Brain microvascular endothelial cell (primary cell): ENCODE measurements at regions not wholly inside any gene's neighbourhood (a gene's known extent, or its start where the extent isn't known, plus 50 kb on each side); places are given as distances from the start of the nearest gene placed in this dataset.

ENCODE experiments used
- DNase-seq: peaks from one replicate; pipeline ENCODE4 v3.0.0-alpha.2; 2020
- H3K27ac ChIP-seq: fragments of 250-450 bp; sonication (Bioruptor Pico); 2 replicates; pipeline ENCODE4 v1.5.1; 2020; ENCODE audit warnings: mild to moderate bottlenecking, moderate library complexity
- H3K27me3 ChIP-seq: fragments of 250-450 bp; sonication (Bioruptor Pico); replicated peaks from 2 replicates; pipeline ENCODE4 v1.5.1; 2020; ENCODE audit warnings: mild to moderate bottlenecking
- H3K36me3 ChIP-seq: fragments of 250-450 bp; sonication (Bioruptor Pico); replicated peaks from 2 replicates; pipeline ENCODE4 v1.5.1; 2020; ENCODE audit warnings: mild to moderate bottlenecking
- H3K4me3 ChIP-seq: 2 replicates; pipeline ENCODE4 v1.5.1; 2011; ENCODE audit warnings: low read depth, mild to moderate bottlenecking, control low read depth, low read length, moderate library complexity
- in situ Hi-C: cut with HindIII; loops from 2 replicates; pipeline ENCODE4 v1.10.0; 2017; ENCODE audit warnings: low sequenced_read_pairs, low pct_ligation_motif_present
- TF ChIP-seq, protein P1 (sequence below): IDR thresholded peaks from 2 replicates; pipeline ENCODE4 v1.5.1; 2011; ENCODE audit warnings: low read depth, mild to moderate bottlenecking, moderate library complexity, low read length, control low read depth, inconsistent platforms; ENCODE audit errors: missing control alignments

DNA sequence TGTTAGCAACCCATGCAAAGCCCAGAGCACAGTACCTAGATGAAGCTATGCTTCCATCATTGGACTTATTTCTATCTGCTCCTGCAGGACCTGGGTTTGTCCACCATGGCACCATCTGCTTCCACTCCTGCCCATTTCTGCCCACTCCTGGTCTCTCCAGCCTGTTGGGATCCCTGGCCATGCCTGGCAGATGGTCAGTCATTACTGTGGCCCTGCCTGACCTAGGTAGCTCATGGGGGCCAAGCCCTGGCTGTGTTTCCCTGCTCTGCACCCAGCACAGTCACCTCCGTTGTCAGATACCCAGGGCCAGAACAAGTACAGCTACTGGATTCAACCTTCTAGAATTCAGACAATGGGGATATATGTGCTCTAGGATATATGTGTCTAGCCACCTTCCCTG, 185.8 kb upstream of the TLE3 start:
- TF ChIP-seq, protein P1, sequence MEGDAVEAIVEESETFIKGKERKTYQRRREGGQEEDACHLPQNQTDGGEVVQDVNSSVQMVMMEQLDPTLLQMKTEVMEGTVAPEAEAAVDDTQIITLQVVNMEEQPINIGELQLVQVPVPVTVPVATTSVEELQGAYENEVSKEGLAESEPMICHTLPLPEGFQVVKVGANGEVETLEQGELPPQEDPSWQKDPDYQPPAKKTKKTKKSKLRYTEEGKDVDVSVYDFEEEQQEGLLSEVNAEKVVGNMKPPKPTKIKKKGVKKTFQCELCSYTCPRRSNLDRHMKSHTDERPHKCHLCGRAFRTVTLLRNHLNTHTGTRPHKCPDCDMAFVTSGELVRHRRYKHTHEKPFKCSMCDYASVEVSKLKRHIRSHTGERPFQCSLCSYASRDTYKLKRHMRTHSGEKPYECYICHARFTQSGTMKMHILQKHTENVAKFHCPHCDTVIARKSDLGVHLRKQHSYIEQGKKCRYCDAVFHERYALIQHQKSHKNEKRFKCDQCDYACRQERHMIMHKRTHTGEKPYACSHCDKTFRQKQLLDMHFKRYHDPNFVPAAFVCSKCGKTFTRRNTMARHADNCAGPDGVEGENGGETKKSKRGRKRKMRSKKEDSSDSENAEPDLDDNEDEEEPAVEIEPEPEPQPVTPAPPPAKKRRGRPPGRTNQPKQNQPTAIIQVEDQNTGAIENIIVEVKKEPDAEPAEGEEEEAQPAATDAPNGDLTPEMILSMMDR, result no peak
- no peak for DNase-seq
- in situ Hi-C loops, result no loop called here
- Histone ChIP-seq H3K4me3 (no peak overlapping the region), H3K36me3 (no peaks in the 10 kb centered on the region), H3K27ac (no peak overlapping the region), H3K27me3 (no peaks in the 10 kb centered on the region)

DNA sequence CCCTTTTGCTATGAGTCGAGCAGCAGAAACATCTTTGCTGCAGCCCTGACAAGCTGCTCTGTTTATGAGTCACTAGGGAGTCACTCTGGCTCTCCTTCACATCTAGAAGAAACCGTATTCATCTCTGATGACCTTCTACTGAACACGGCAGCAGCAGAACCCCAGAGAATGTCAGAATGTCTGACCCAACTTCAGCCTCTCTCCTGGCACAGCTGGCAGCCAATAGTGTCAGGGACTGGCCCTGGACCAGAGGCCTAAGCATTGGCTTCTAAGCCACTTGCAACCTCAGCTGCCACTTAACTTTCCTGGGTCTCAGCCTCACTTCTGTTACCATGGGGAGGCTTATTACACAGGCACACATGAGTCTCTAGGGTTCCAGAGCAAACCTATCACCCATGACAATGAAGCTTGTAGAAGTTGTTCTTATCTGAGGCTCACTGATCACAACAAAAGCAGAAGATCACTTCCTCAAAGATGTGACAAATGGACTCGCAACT, 184.1 kb upstream of the TLE3 start:
- Histone ChIP-seq H3K4me3 (no peak overlapping the region), H3K36me3 (no peaks in the 10 kb centered on the region), H3K27me3 (no peaks in the 10 kb centered on the region), H3K27ac (no peak overlapping the region)
- in situ Hi-C loops, result no loop called here
- peak; percentile 62 for DNase-seq
- TF ChIP-seq, protein P1, result no peak

DNA sequence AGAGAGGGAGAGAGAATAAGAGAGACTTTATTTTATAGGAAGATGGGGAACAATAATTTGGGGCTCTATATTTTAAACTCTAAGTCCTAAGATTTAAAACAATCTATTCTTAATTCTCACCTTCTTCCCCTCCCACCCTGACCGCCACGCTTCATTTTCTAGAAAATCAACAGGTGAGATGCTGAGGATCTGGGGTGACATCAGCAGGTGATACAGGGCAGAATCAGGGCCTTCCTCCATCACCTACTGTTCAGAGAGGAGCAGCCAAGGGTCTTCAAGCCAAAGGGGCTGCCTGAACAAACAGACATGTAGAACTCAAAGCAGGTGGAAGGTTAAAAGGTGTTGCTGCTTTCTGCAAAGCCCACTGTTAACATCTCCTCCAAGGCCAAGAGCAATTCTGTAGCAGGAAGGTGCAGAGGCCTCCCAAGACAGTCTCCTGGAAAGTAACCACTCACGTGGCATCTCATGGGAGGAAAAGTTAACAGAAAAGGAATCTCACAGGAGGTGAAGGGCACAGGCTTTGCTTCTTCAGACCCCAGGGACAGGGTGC, 183.6 kb upstream of the TLE3 start:
- in situ Hi-C loops, result no loop called here

DNA sequence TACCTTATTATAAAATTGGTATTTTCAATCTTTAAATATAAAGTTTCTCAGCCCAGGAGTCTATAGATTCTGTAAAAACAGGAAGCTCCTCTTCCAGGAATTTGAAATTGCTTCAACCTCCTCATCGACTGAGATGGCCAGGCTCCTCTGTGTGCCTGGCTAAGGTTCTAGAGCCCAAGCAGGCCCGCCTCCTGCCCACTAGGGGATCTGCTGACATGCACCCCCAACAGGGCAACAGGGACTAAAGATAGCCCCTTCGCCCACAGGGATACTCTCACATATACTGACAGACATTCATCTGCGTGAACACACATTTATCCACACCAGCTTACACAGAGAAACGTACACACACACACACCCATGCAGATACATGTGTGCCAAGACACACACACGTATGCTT, 183.1 kb upstream of the TLE3 start:
- Histone ChIP-seq H3K36me3 (no peaks in the 10 kb centered on the region), H3K4me3 (no peak overlapping the region), H3K27ac (no peak overlapping the region), H3K27me3 (no peaks in the 10 kb centered on the region)
- TF ChIP-seq, protein P1, result no peak
- no peak for DNase-seq
- in situ Hi-C loops, result no loop called here

More for the DNA sequence above, 183.6 kb upstream of the TLE3 start:
- H3K36me3 ChIP-seq, result no peaks in the 10 kb centered on the region
- no peak overlapping the region for H3K4me3 ChIP-seq
- no peak overlapping the region for H3K27ac ChIP-seq
- no peaks in the 10 kb centered on the region for H3K27me3 ChIP-seq
- DNase-seq, result no peak
- TF ChIP-seq, protein P1, result no peak

DNA sequence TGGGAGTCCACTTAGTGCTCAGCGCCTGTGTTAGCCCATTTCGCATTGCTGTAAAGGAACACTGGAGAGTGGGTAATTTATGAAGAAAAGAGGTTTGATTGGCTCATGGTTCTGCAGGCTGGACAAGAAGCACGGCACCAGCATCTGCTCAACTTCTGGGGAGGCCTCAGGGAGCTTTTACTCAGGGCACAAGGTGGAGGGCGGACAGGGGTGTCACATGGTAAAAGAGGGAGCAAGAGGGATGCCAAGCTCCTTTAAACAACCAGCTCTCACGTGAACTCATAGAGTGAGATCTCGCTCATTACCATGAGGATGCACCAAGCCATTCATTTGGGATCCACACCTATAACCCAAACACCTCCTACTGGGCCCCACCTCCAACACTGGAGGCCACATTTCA, 181.4 kb upstream of the TLE3 start:
- TF ChIP-seq, protein P1, result no peak

DNA sequence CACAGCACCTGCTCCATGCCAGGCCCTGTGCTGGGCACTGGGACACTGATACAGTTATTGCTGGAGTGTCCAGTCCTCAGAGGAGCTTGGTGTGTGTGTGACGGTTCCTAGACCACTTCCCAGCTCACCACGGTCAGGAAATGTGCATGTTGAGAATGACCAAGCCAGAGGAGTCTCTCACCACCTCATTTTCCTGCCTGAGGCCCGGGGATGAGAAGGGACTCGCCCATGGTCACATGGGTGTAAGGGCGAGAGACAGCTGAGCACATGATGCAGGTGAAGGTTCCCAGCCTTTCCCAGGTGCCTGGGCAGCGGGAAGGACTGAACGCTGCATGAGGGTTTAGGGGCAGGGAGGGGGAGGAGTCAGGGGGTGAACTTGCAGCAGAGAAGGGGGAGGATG, 180.9 kb upstream of the TLE3 start:
- in situ Hi-C loops, result no loop called here
- H3K27ac ChIP-seq, result no peak overlapping the region
- H3K27me3 ChIP-seq, result no peaks in the 10 kb centered on the region
- H3K4me3 ChIP-seq, result no peak overlapping the region
- TF ChIP-seq, protein P1, result no peak
- no peak for DNase-seq
- no peaks in the 10 kb centered on the region for H3K36me3 ChIP-seq

More for the DNA sequence above, 181.4 kb upstream of the TLE3 start:
- no peak for DNase-seq
- in situ Hi-C loops, result no loop called here
- H3K27me3 ChIP-seq, result no peaks in the 10 kb centered on the region
- no peak overlapping the region for H3K4me3 ChIP-seq
- no peak overlapping the region for H3K27ac ChIP-seq
- no peaks in the 10 kb centered on the region for H3K36me3 ChIP-seq
